Trophoblast cell (in vitro differentiated cells and primary cell): ENCODE measurements at regions not wholly inside any gene's neighbourhood (a gene's known extent, or its start where the extent isn't known, plus 50 kb on each side); places are given as distances from the start of the nearest gene placed in this dataset.

Experiments
- DNase-seq, 2 donors: peaks; one replicate each; pipeline ENCODE4 v3.0.0-alpha.2; 2016
- H2AFZ ChIP-seq: 2 replicates; pipeline ENCODE4 v1.6.1; 2013; ENCODE audit warnings: low read length, moderate library complexity, mild to moderate bottlenecking; ENCODE audit not compliant: insufficient read depth, poor library complexity
- H2AK5ac ChIP-seq: 2 replicates; pipeline ENCODE4 v1.6.1; 2013; ENCODE audit warnings: mild to moderate bottlenecking, low read length
- H2BK120ac ChIP-seq: 2 replicates; pipeline ENCODE4 v1.6.1; 2013; ENCODE audit warnings: low read length, mild to moderate bottlenecking, moderate library complexity; ENCODE audit not compliant: insufficient read depth, poor library complexity
- H2BK12ac ChIP-seq: 2 replicates; pipeline ENCODE4 v1.6.1; 2013; ENCODE audit warnings: mild to moderate bottlenecking, low read length, moderate library complexity
- H2BK5ac ChIP-seq: 2 replicates; pipeline ENCODE4 v1.6.1; 2013; ENCODE audit warnings: low read length, low read depth, moderate library complexity, mild to moderate bottlenecking; ENCODE audit not compliant: poor library complexity
- H3K14ac ChIP-seq: 2 replicates; pipeline ENCODE4 v1.6.1; 2013; ENCODE audit warnings: mild to moderate bottlenecking, low read length
- H3K18ac ChIP-seq: 2 replicates; pipeline ENCODE4 v1.6.1; 2013; ENCODE audit warnings: mild to moderate bottlenecking, low read length
- H3K23ac ChIP-seq: 2 replicates; pipeline ENCODE4 v1.6.1; 2013; ENCODE audit warnings: low read length
- H3K27ac ChIP-seq: 2 replicates; pipeline ENCODE4 v1.5.1; 2013; ENCODE audit warnings: low read depth, mild to moderate bottlenecking, inconsistent platforms, low read length, moderate library complexity
- H3K27me3 ChIP-seq: 2 replicates; pipeline ENCODE4 v1.6.1; 2013; ENCODE audit warnings: inconsistent platforms, mild to moderate bottlenecking, low read length, moderate library complexity; ENCODE audit not compliant: insufficient read depth
- H3K36me3 ChIP-seq, 2 experiments: 1 replicate in 1 of 2; 2 replicates in 1 of 2; pipeline ENCODE4 v1.6.1; 2013; ENCODE audit warnings: low read length in 2 of 2, mild to moderate bottlenecking in 2 of 2, moderate library complexity in 1 of 2; ENCODE audit not compliant: insufficient read depth in 2 of 2, control insufficient read depth in 1 of 2
- H3K4ac ChIP-seq: 2 replicates; pipeline ENCODE4 v1.6.1; 2013; ENCODE audit warnings: low read depth, mild to moderate bottlenecking, low read length, moderate library complexity
- H3K4me1 ChIP-seq, 2 experiments: 1 replicate in 1 of 2; 2 replicates in 1 of 2; pipeline ENCODE4 v1.6.1; 2013; ENCODE audit warnings: low read length in 2 of 2, mild to moderate bottlenecking in 2 of 2, moderate library complexity in 1 of 2; ENCODE audit not compliant: insufficient read depth in 2 of 2, control insufficient read depth in 1 of 2
- H3K4me2 ChIP-seq: 2 replicates; pipeline ENCODE4 v1.6.1; 2013; ENCODE audit warnings: inconsistent platforms, mild to moderate bottlenecking, low read length, moderate library complexity
- H3K4me3 ChIP-seq: 2 replicates; pipeline ENCODE4 v1.5.1; 2013; ENCODE audit warnings: mild to moderate bottlenecking, low read depth, low read length, inconsistent platforms
- H3K79me1 ChIP-seq: one replicate; pipeline ENCODE4 v1.6.1; 2013; ENCODE audit warnings: low read length
- H3K79me2 ChIP-seq: 2 replicates; pipeline ENCODE4 v1.6.1; 2013; ENCODE audit warnings: low read length, mild to moderate bottlenecking; ENCODE audit not compliant: control insufficient read depth, insufficient read depth, poor library complexity
- H3K9ac ChIP-seq: 2 replicates; pipeline ENCODE4 v1.6.1; 2013; ENCODE audit warnings: mild to moderate bottlenecking, low read length
- H3K9me3 ChIP-seq: 2 replicates; pipeline ENCODE4 v1.6.1; 2013; ENCODE audit warnings: low read depth, mild to moderate bottlenecking, control low read depth, inconsistent platforms, low read length; ENCODE audit not compliant: insufficient read depth
- H4K12ac ChIP-seq: 2 replicates; pipeline ENCODE4 v1.6.1; 2013; ENCODE audit warnings: low read depth, mild to moderate bottlenecking, low read length, moderate library complexity
- H4K8ac ChIP-seq: 2 replicates; pipeline ENCODE4 v1.6.1; 2013; ENCODE audit warnings: low read depth, mild to moderate bottlenecking, low read length, moderate library complexity
- H4K91ac ChIP-seq: one replicate; pipeline ENCODE4 v1.6.1; 2013; ENCODE audit warnings: low read depth, mild to moderate bottlenecking, low read length, moderate library complexity
- WGBS: extraction: QIAGEN DNeasy Blood & Tissue Kit; methylation state at CpG from one replicate; pipeline ENCODE4 v1.1.7; 2013; ENCODE audit warnings: missing lambda C conversion rate; ENCODE audit not compliant: insufficient read length, insufficient coverage; ENCODE audit errors: extremely low coverage; 5-methylcytosine and 5-hydroxymethylcytosine counted together

DNA sequence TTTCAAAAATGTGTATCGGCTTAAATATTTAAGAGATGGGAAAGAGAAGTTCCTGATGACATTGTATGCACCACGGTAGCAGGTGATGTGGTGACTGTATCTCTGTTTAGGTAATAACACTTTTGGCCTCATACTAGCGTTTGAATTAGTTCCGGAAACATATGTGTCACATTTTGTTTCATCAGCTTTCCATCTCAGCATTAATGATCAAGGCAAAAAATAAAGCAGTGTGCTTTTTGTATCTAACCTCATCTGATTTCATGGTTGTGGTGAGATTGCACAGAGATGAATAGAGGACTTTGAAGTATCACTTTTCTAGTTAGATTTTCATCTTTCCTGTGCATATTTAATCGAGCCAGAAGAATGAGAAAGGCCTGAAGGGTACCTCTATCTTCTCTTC lies 206.4 kb upstream of the SPRY1 start:
- no peak overlapping the region for H3K18ac ChIP-seq
- no CpG with 5 or more reads among the region's 5 CpGs for WGBS
- no peak overlapping the region for H3K14ac ChIP-seq
- no peak overlapping the region for H4K8ac ChIP-seq
- no peaks in the 10 kb centered on the region for H3K4me1 ChIP-seq
- H2BK12ac ChIP-seq, result no peak overlapping the region
- no peak for DNase-seq
- H3K79me2 ChIP-seq, result no peaks in the 10 kb centered on the region
- H3K4me3 ChIP-seq, result no peak overlapping the region
- no peaks in the 10 kb centered on the region for H3K79me1 ChIP-seq
- no peak overlapping the region for H2AK5ac ChIP-seq
- no peaks in the 10 kb centered on the region for H3K9me3 ChIP-seq
- H2BK5ac ChIP-seq, result no peak overlapping the region
- H3K4me2 ChIP-seq, result no peak overlapping the region
- H2AFZ ChIP-seq, result no peak overlapping the region
- H2BK120ac ChIP-seq, result no peak overlapping the region
- H3K27me3 ChIP-seq, result no peaks in the 10 kb centered on the region
- H3K36me3 ChIP-seq, result no peaks in the 10 kb centered on the region
- H3K23ac ChIP-seq, result no peak overlapping the region
- no peak overlapping the region for H3K4ac ChIP-seq
- H4K12ac ChIP-seq, result no peak overlapping the region
- no peak overlapping the region for H3K9ac ChIP-seq
- no peak overlapping the region for H3K27ac ChIP-seq
- H4K91ac ChIP-seq, result no peak overlapping the region

DNA sequence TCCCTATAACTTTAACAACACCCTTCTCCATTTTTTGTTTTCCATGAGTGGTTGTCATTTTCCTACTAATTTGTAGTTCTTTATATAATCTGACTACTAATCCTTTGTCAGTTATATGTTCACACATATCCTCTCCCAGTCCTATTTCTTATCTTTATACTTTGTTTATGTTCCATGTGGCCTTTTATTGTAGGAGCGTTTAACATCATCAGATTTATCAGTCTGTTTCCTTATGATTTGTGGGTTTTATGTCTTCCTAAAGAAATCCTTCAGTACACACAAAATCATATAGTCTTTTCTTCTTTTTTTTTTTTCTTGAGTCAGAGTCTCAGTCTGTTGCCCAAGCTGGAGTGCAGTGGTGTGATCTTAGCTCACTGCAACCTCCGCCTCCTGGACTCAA lies 204.9 kb upstream of the SPRY1 start:
- Histone ChIP-seq H4K8ac (no peak overlapping the region), H3K79me2 (no peaks in the 10 kb centered on the region), H3K23ac (no peak overlapping the region), H4K12ac (no peak overlapping the region), H3K27me3 (no peaks in the 10 kb centered on the region), H3K27ac (no peak overlapping the region), H3K4ac (no peak overlapping the region), H4K91ac (no peak overlapping the region), H2BK120ac (no peak overlapping the region), H3K4me2 (no peak overlapping the region), H3K4me3 (no peak overlapping the region), H2BK5ac (no peak overlapping the region), H2AK5ac (no peak overlapping the region), H3K18ac (no peak overlapping the region), H3K36me3 (no peaks in the 10 kb centered on the region), H3K14ac (no peak overlapping the region), H3K4me1 (no peaks in the 10 kb centered on the region), H3K9me3 (no peaks in the 10 kb centered on the region), H3K9ac (no peak overlapping the region), H3K79me1 (no peaks in the 10 kb centered on the region), H2AFZ (no peak overlapping the region), H2BK12ac (no peak overlapping the region)
- no peak for DNase-seq
- no CpG with 5 or more reads among the region's 2 CpGs for WGBS

DNA sequence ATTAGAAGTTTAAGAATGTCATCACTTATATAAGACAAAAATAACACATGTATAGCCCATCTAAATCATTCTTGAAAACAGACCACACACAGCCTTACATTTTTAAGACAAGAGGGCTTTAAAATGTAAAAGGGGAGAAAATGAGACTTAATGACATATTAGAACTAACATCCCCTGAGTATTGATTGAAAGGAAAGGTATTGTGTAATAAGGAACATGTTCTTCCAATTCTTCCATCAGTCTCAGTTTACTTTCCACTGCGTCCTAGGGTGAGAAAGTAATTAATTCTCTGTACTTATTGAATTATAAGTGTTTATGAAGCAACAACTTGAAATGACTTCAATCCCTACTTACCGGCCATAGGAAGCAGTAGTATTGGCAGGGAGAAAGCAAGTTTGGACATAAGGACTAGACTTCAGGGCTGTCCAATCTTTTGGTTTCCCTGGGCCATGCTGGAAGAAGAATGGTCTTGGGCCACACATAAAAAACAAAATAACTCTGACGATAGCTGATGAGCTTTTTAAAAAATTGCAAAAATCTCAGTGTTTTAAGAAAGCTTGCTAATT lies 202.7 kb upstream of the SPRY1 start:
- H2AFZ ChIP-seq, result no peak overlapping the region
- H3K4me2 ChIP-seq, result no peak overlapping the region
- no peaks in the 10 kb centered on the region for H3K79me1 ChIP-seq
- no peak overlapping the region for H4K8ac ChIP-seq
- H4K91ac ChIP-seq, result no peak overlapping the region
- H3K4me3 ChIP-seq, result no peak overlapping the region
- WGBS, result no CpG with 5 or more reads among the region's 3 CpGs
- no peak overlapping the region for H4K12ac ChIP-seq
- no peak overlapping the region for H2AK5ac ChIP-seq
- no peak overlapping the region for H2BK120ac ChIP-seq
- H3K79me2 ChIP-seq, result no peaks in the 10 kb centered on the region
- H3K23ac ChIP-seq, result no peak overlapping the region
- no peak overlapping the region for H3K9ac ChIP-seq
- H3K36me3 ChIP-seq, result no peaks in the 10 kb centered on the region
- no peak overlapping the region for H3K14ac ChIP-seq
- no peak for DNase-seq
- no peaks in the 10 kb centered on the region for H3K4me1 ChIP-seq
- no peak overlapping the region for H2BK12ac ChIP-seq
- no peak overlapping the region for H3K27ac ChIP-seq
- H3K4ac ChIP-seq, result no peak overlapping the region
- H3K9me3 ChIP-seq, result no peaks in the 10 kb centered on the region
- no peak overlapping the region for H3K18ac ChIP-seq
- no peaks in the 10 kb centered on the region for H3K27me3 ChIP-seq
- no peak overlapping the region for H2BK5ac ChIP-seq

DNA sequence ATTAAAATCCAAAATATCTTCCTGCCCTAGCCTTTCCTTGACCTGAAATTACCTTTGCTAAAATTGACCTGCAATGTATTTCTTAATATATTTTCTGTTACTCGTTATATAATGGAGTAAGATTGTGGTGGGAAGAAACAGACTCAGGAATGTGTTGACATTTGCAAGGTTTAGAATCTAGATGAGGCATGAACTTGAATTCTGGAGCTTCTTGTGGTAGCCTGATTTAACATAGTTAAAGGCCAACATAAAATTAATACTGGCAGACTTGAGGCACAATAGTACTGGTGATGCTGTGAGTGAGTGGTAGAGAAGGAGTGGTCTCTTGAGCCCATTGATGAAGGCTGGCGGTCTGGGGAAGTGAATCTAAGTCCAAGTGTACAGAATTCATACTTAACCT lies 197.9 kb upstream of the SPRY1 start:
- WGBS, result no CpG with 5 or more reads among the region's 2 CpGs
- no peak for DNase-seq

More for the DNA sequence above, 197.9 kb upstream of the SPRY1 start:
- Histone ChIP-seq H3K27ac (no peak overlapping the region), H3K4me2 (no peak overlapping the region), H3K9me3 (no peaks in the 10 kb centered on the region), H3K4ac (no peak overlapping the region), H3K23ac (no peak overlapping the region), H2AFZ (no peak overlapping the region), H3K9ac (no peak overlapping the region), H3K79me2 (no peaks in the 10 kb centered on the region), H3K4me3 (no peak overlapping the region), H4K91ac (no peak overlapping the region), H4K8ac (no peak overlapping the region), H3K14ac (no peak overlapping the region), H2AK5ac (no peak overlapping the region), H2BK12ac (no peak overlapping the region), H4K12ac (no peak overlapping the region), H3K18ac (no peak overlapping the region), H3K79me1 (no peaks in the 10 kb centered on the region), H3K27me3 (no peaks in the 10 kb centered on the region), H3K36me3 (no peaks in the 10 kb centered on the region), H2BK5ac (no peak overlapping the region), H3K4me1 (no peaks in the 10 kb centered on the region), H2BK120ac (no peak overlapping the region)
